Mucosa of stomach (tissue), 1 donor: ENCODE measurements at regions not wholly inside any gene's neighbourhood (a gene's known extent, or its start where the extent isn't known, plus 50 kb on each side); places are given as distances from the start of the nearest gene placed in this dataset.

Experiments used
- H3K27me3 ChIP-seq: one replicate; pipeline ENCODE4 v1.7.0; 2013; ENCODE audit warnings: mild to moderate bottlenecking, low read length; ENCODE audit not compliant: control insufficient read depth, insufficient read depth
- H3K36me3 ChIP-seq: one replicate; pipeline ENCODE4 v1.7.0; 2013; ENCODE audit warnings: low read length; ENCODE audit not compliant: control insufficient read depth, insufficient read depth
- H3K4me1 ChIP-seq: one replicate; pipeline ENCODE4 v1.7.0; 2013; ENCODE audit warnings: mild to moderate bottlenecking, low read length; ENCODE audit not compliant: control insufficient read depth, insufficient read depth
- H3K4me3 ChIP-seq: one replicate; pipeline ENCODE4 v1.7.0; 2013; ENCODE audit warnings: low read length
- H3K9ac ChIP-seq: one replicate; pipeline ENCODE4 v1.7.0; 2013; ENCODE audit warnings: mild to moderate bottlenecking, low read length, moderate library complexity
- H3K9me3 ChIP-seq: one replicate; pipeline ENCODE4 v1.7.0; 2013; ENCODE audit warnings: mild to moderate bottlenecking, low read length, moderate library complexity; ENCODE audit not compliant: control insufficient read depth
- donor health status: Pancreatic carcinoma.

- no peaks in the 10 kb centered on the region for H3K4me1 ChIP-seq
- no peak overlapping the region for H3K4me3 ChIP-seq
- H3K36me3 ChIP-seq: no peaks in the 10 kb centered on the region
- H3K9me3 ChIP-seq: no peaks in the 10 kb centered on the region
- H3K27me3 ChIP-seq: no peaks in the 10 kb centered on the region
- H3K9ac ChIP-seq: no peak overlapping the region
These were observed 100.2 kb downstream of the MRPL36 start for GRCh38 chr5:1699394-1699793.

DNA sequence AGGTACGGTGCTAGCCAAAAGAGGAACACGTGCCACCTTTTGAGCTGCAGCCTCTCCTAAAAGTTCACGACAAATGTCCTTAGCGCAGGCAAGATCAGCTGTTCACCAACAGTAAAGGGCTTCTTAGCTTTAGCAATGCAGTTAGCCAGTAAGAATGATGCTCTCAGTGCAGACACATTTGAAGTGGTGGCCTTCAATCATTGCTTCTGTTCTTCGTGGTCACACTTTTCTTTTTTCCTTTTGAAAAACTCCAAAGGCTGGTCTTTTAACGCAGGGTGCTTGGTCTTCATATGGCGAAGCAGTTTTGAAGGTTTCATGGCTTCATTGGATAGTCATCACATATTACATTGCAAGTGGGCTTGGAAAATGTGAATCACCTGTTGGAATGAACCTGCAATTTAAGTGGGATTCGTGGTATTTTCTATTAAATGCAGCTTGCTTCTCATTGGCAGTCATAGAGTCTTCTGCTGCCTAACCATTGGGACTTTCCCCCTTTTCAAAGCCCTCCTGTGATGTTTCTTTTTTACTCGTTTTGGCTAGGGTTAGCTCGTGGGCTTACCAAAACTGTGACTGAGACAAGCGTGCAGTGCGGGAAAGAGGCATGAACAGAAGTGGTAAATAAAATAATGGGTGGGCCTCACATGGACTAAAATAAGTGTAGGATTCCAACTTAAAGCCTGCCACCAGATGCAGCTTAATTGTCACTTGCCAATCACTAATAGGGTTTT lies 100.9 kb downstream of the MRPL36 start:
- Histone ChIP-seq H3K4me3 (no peak overlapping the region), H3K9ac (no peak overlapping the region), H3K9me3 (no peaks in the 10 kb centered on the region), H3K4me1 (no peaks in the 10 kb centered on the region), H3K36me3 (no peaks in the 10 kb centered on the region), H3K27me3 (no peaks in the 10 kb centered on the region)

DNA sequence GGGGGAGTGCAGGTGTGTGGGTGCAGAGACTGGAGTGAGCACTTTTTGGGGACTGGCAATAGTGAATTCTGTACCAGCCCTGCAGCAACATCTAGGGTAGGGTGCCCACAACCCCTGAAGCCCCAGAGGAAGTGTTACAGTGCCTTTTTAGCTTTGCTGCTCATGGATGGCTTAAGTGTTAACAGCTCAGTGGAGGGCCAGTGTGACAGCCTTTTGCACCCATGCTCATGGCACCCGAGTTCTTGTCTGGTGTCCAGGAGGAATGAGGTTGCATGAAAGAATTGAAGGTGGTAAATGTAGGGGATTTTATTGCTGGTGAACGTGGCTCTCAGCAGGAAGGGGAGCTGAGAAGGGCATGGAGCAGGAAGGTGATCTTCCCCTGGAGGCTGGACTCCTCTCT lies 107.3 kb downstream of the MRPL36 start:
- Histone ChIP-seq H3K36me3 (no peaks in the 10 kb centered on the region), H3K9ac (no peak overlapping the region), H3K27me3 (no peaks in the 10 kb centered on the region), H3K9me3 (no peaks in the 10 kb centered on the region), H3K4me1 (no peaks in the 10 kb centered on the region), H3K4me3 (no peak overlapping the region)

DNA sequence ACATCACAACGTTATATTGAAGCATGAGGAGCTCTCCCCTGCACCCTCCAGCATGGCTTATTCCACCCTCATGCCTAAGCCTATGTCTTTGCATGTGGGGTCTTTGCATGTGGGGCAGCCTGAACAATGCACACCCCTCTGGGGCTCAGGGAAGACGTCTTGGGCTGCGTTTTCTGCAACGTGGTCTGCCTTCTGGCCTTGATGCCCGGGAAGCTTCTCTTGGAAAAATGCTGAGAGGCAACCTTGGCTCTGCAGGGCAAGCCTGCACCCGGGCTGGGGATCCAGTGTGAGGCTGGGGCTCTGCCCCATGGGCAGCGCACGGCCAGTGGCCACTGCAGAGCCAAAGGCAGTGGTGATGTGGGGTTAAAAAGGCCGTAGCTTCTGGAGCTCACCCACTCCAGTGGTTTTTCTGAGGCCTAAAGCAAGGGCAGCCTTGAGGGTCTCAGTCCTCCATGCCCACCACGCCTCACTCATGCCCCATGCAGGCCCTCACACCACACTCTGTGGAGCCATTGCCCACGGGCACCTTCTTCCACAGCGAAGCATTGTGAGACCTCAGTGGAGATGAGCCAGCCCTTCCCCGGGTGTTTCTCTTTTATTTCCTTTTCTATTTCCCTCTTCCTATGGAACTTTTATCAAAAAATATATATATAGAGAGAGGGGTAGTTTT lies 112.2 kb downstream of the MRPL36 start:
- Histone ChIP-seq H3K27me3 (no peaks in the 10 kb centered on the region), H3K4me1 (no peaks in the 10 kb centered on the region), H3K36me3 (no peaks in the 10 kb centered on the region), H3K9ac (no peak overlapping the region), H3K4me3 (no peak overlapping the region), H3K9me3 (no peaks in the 10 kb centered on the region)

GRCh38 chr5:1686016-1686802 lies 113.4 kb downstream of the MRPL36 start:
- H3K27me3 ChIP-seq: peaks cover 5% of the 10 kb centered on the region
- H3K36me3 ChIP-seq: no peaks in the 10 kb centered on the region
- H3K9me3 ChIP-seq: no peaks in the 10 kb centered on the region
- H3K9ac ChIP-seq: no peak overlapping the region
- no peak overlapping the region for H3K4me3 ChIP-seq
- H3K4me1 ChIP-seq: no peaks in the 10 kb centered on the region

DNA sequence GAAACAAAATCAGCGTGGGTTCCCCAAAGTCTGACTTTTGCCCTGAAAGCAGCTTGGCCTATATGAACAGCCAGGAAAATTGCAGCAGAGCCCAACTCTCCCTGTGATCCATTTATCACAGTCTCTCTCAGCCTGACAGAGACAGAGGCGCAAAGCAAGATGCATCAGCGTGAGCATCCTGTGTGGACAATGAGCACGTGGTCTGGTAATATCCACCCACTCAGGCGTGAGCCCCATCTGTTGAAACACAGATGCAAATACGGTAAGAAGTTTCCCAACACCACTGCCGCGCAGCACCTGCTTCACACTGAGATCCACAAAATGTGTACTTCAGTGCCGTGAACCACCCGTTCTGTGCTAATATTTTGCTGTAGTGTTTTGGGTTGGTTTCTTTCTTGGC lies 114.6 kb downstream of the MRPL36 start:
- no peaks in the 10 kb centered on the region for H3K36me3 ChIP-seq
- H3K9me3 ChIP-seq: no peaks in the 10 kb centered on the region
- no peak overlapping the region for H3K4me3 ChIP-seq
- peaks cover 7% of the 10 kb centered on the region for H3K27me3 ChIP-seq
- no peaks in the 10 kb centered on the region for H3K4me1 ChIP-seq
- no peak overlapping the region for H3K9ac ChIP-seq

DNA sequence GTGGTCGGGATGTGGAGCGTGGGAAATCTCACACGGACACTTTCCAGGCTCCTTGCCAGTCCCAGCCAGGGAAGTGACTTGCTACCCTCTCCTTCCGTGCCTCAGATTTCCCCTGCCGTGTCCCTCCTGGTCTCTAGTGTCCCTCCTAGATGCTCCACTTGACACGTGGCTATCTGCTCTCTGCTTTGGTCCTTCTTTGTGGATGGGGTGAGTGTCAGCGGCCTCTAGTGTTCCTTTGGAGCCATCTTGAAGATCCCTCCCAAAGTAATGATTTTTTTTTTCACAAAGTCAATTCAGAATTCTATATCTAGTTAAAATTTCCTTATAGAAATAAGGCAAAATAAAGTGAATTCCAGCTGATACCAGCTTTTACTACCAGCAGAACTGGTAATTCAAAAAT lies 117.7 kb downstream of the MRPL36 start:
- H3K36me3 ChIP-seq: no peaks in the 10 kb centered on the region
- H3K4me3 ChIP-seq: no peak overlapping the region
- no peaks in the 10 kb centered on the region for H3K9me3 ChIP-seq
- no peaks in the 10 kb centered on the region for H3K4me1 ChIP-seq
- peaks cover 7% of the 10 kb centered on the region for H3K27me3 ChIP-seq
- H3K9ac ChIP-seq: no peak overlapping the region

- Histone ChIP-seq H3K9me3 (no peaks in the 10 kb centered on the region), H3K4me3 (no peak overlapping the region), H3K27me3 (peaks cover 13% of the 10 kb centered on the region), H3K36me3 (no peaks in the 10 kb centered on the region), H3K9ac (no peak overlapping the region), H3K4me1 (no peaks in the 10 kb centered on the region)
These were observed 126.5 kb downstream of the MRPL36 start for GRCh38 chr5:1673042-1673677.

DNA sequence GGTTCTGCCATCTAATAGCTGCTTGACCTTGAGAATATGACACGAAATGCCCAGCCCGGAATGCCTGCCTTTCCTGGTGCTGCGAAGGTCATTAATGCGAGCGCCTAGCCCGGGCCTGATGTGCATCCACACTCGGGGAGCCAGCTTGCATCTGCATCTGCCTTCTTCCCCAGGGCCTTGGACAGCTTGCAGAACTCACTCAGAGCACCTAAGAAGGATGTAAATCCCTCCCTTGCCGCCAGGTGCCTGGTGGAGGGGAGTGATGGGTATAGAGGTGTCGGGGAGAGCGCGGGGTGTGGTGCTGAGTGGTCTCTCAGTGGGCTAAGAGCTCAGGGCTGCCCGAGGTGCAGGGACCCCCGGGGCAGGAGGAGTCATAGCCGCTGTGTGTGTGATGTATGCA lies 127.2 kb downstream of the MRPL36 start:
- H3K4me3 ChIP-seq: no peak overlapping the region
- no peaks in the 10 kb centered on the region for H3K36me3 ChIP-seq
- no peaks in the 10 kb centered on the region for H3K9me3 ChIP-seq
- H3K27me3 ChIP-seq: peaks cover 20% of the 10 kb centered on the region
- no peaks in the 10 kb centered on the region for H3K4me1 ChIP-seq
- H3K9ac ChIP-seq: no peak overlapping the region

DNA sequence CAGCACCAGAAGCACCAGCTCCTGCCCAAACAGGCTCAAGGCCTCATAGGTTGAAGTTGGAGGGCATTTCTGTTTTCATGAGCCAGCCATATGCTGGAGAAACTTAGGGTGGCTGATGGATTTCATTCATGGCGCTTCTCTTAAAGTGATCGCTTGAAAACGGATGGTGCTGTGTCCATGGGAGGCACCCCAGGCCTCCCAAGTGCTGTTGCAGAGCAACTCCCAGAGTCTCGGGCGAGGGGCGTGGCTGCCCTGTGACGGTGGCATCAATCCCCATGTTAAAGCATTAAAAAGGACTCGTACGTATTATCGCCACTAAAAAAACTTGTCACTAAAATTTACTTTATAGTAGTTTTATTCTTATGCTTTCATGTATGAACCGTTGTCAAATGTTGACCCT lies 128.3 kb downstream of the MRPL36 start:
- Histone ChIP-seq H3K27me3 (peaks cover 26% of the 10 kb centered on the region), H3K9me3 (no peaks in the 10 kb centered on the region), H3K9ac (no peak overlapping the region), H3K36me3 (no peaks in the 10 kb centered on the region), H3K4me3 (no peak overlapping the region), H3K4me1 (no peaks in the 10 kb centered on the region)

DNA sequence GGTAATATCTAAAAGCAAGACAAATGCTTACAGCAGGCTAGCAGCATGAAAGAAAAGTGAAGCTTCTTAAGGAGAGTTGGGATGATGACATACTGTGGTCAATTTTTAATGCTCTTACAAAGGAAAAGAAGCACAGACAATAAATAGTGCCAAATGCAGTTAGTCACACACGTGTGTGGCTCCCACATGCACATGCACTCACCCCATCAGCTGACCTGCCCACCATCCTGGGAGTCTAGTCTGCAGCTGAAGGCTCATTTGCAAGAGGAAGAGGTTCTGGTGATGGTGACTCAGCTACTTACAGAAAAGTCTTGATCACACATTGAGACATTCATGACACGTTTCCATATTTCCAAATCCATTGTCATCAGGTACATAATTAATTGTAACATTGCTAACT lies 129.3 kb downstream of the MRPL36 start:
- Histone ChIP-seq H3K4me3 (no peak overlapping the region), H3K9me3 (no peaks in the 10 kb centered on the region), H3K27me3 (peaks cover 36% of the 10 kb centered on the region), H3K9ac (no peak overlapping the region), H3K36me3 (no peaks in the 10 kb centered on the region), H3K4me1 (no peaks in the 10 kb centered on the region)
